ENCODE measurements at regions not wholly inside any gene's neighbourhood (a gene's known extent, or its start where the extent isn't known, plus 50 kb on each side); places are given as distances from the start of the nearest gene placed in this dataset.

DNA sequence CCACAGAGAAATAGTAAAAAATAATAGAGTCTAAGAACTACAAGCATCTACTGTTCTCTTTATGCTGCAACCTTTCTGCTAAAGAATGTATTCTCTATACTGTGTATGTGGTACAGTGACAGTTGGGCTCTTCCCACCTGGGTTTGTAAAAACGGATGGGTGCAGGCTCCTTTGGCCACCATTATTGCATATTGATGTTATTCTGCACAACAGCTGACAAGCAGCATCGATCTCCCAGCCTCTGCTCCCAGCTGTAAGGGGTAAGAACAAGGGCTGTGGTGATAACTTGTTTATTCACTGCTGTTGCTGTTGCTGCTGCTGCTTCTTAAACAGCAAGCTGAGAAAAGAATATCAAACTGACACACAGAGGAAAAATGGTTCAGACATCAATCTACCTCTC, 56.1 kb downstream of the KCNRG start:
- no peak for DNase-seq

DNA sequence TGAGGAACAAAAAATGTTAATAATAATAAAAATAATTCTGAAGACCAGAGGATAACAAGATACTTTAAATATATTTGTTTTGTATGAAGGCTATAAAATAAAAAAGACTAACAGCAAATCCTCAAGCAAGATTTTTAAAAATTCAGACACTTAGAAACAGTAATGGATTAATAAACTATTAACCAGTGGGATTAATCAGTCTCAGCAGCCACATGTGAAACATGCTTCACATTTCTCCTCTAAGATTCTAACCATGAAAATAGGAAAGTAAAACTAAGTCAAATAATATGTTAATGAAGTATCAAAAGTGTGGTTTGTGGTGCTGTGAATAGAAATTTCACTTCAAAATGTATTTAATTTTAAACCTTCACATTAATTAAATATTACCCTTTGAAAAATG, 57.4 kb downstream of the KCNRG start:
- DNase-seq: no peak

DNA sequence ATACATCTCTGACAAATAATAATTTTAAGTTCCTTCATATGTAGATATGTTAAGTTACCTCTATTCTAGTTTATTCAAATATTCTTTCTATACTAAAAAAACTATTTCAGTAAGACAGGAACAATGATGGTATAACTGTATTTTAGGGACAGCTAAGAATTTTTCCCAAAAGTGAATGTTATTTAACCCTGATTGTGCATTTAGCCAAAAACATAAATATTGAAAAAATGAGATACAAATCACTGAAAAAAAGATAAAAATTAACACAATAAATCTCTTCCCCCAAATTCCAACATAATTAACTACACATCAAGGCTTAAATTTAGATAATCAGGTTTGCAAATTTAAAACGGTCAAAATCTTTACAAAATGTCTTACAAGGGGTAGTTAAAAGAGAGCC, 58.1 kb downstream of the KCNRG start:
- DNase-seq: no peak

DNA sequence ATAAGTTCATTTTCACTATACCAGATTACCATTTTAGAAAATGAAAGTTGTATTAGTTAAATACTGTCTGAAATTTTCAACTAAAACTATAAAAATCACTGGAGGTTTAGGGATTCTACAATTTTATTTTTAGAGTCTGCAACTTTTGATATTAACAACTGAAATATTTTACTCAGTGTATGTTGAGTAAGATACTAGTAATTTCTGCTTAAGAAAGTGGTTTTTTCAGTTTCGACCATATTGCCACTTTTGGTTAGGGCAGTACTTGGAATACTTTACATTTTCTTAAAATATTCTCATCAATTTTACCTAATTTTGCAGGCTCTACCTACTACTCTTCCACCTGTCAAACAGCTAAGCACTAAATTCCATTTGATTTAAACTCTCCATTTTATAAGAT, 59.6 kb downstream of the KCNRG start:
- no peak for DNase-seq

DNA sequence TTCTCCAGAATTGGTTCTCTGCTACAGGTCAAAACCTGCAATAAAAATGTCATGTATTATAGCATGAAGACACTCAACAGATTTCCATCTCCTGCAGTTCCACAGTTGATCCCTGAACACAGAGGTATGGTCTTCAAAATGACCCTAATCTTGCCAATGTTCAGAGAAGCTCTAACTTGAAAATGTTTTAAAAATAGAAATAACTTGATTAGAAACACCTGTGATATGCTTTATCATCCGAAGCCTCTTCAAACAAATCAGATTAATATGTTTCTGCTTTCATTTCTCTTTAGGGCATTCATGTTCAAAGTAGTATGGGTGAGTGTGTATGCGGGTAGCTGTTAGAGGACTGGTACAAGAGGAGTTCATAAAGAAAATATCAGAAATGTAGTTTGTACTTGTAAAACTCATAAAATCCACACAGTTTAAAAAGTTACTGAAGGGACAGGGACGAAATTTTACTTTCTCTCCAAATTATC, 60.4 kb downstream of the KCNRG start:
- DNase-seq: no peak

DNA sequence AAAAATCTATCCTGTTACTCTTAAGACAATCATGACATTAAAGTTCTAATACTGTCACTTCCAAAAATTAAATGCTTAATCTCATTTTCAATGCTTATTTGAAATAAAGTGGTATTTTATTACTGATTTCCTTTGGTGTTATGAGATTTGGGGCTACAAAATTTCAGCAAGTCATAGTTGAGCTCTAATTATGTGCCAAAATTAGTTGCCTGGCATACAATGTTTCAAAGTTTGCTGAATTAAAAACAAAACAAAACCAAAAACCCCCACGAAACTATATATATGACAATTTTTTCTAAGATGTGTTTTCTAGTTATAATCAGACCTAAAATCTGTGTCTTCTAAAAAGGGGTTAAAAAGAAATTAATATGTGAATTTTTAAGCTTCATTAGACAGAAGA, 62.2 kb downstream of the KCNRG start:
- no peak for DNase-seq

DNA sequence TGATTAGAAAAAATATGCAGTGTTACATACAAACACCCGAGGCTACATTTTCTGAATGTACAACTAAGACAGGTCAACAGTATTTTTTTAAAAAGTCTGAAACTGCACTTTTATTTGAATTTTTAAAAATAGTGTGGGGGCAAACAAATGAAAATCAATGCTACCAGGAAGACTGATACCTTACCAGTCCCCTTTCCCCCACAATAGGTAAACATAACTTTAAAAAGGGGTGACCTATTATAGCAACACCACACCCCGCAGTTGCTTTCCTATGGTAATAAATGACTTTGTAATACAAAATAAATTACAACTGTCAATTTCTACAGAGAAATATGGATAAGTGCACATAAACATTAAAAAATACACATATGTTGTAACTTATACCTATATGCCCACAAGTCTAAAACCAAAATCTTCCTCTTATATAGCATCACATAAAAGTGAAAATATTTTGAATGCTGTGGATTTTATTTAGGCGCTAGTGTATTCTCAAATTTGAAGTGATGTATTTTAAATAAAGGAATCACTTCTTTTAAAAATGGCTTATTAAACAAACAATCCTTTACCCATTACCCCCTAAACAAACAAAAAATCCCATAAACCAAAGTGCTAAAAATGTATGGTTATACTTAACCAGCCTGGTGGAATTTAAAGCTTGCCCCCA, 63.1 kb downstream of the KCNRG start:
- no peak for DNase-seq

DNA sequence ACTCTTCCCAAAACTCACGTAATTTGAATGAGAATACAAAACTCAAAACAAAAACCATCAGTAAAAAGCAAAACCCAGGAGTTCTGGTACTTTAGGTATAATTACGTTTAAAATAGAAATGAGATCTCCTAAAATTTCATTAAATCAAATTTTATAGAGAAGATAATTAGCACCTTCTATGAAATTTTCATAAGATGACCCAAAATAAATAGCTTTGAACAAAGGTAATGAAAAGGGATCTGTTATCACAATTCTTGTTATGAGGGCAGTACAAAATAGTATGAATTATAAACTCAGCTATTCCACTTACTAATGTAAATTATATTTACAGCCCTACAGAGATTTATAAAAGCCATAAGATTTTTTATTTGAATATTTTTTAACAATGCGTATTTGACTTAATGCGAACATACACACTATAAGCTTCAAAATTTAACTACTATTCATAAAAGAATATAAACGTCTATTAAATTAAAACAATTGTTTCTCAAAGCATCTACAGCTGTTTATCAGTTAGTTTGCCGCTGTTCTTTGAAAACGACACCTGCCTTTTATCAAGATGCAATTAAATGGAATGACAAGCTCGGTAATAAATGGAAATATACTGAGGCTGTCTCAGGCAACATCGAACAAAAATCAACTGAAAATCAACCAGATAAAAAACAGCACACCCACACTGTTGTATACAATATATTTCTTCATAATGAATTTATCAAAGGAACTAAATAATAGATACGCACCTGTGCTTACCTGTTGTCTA, 63.8 kb downstream of the KCNRG start:
- DNase-seq: no peak

DNA sequence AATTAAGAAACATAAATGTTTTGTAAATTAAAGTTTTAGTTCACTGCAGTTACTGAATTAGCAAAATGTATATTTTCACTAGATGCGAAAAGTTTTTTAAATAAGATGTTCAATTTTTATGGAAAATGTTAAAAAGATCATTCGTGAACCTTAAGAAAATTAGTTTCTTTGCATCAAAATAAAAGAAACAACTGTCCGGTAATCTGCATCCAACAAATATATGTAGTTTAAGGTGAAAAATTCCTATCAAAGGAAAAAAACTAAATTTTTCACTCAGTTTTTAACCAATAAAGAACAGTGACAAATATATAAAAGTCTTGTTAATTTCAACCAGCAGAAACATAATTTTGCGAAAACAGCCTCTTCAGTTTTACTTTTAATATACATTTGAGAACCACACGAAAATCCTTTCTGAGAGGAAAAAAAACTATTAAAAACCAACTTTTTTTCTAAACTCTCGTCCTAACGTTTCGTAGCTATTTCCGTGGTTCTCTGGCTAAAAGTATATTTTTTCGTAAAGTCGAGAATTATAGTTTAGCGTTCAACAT, 64.5 kb downstream of the KCNRG start:
- DNase-seq: no peak

DNA sequence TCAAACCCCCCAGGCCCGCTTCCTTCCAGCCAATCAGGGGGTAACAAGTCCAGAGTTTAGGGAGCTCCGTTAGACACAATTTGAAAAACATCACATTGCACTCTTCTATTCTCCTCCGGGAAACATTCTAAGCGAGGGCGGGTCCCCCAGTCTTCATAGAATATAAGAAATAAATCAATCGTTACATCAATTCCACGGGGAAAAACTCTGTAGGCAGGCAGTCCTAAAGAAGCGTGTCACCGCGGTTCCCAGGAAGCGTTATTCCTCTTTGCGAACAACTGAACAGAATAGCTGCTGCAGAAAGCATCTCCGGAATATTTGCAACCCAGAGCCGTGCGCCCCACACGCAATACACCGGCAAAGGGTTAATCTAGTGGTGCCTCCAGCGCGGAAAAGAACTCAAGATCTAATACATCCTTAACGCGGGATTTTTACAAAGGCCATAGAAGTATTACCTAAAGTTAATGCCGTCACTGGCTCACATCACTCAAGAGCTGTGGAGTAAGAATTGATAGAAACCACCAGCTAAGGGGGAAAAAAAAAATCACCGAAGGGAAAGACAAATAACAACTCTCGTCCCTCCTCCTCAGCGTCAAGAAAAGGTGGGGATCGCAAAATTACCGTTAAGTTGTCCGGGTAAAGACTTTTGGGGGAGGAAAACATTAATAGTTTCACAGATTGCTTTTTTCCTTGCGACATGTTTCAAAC, 65.1 kb downstream of the KCNRG start:
- no peak for DNase-seq

DNA sequence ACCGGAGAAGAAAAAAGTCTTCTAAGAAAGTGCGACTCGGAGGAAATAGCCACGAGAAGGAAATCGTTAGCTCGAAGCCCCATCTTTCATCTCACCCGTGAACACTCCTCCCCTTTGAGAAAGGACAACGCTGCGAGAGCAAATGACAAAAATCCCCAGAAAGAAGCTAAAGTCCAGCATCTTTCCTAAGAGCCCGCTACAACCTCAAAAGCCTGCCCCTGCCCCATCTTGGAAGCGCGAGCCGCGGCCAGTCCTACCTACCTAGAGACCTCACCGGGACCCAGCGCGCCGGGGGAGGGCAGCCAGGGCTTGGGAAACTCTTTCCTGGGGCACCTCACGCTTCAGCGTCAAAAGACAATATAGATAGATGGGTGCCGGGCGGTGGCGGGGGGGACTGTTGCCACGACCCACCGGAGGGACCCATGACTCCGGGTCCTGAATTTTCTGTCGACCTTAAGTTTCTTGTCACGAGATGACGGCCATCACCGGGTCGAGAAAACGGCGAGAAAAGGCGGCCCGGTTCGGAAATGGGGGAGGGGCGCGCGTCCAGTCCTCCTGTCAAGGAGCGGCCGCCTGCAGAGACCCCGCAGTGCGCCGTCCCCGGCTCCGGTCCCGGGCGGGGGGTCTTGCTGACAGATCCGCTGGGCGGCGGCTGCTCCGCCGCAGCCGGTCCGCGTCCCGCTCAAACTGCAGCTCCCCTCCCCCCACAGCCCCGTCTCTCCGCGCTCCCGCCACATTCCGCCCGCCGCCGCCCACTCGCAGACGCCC, 65.9 kb downstream of the KCNRG start:
- no peak for DNase-seq

DNA sequence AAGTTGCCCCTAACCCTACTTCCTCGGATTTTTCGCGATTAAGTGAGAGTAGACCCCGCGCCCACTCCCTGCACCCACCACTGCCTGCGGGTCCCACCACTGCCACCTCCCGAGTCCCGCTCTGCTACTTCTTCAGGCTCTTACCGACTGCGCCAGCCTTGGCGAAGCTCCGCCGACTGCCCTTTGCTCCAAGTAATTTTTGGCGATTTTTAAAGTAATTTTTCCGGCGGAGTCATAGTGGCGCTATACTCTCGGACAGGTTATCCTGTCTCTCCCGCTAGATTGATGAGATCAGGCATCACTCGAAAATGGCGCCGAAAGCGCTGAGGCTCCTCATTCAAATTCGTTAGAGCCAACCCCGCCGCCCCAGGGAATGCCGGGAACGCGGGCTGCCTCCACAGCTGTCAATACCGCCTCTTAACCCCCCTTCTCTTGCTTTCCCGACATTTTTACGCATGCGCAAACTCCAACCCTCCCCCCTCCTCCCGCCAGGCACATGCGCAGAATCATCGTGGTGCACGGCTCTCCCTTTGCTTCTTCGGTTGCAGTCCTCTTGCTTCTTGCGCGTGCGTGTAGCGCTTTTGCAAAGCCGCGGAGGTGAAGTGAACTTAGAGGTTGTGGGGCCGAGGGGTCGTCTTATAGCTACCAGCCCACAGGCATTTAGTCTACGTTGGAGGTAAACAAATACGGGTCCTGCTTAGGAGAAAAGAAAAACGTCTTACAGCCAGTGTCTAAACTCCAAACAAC, 66.6 kb downstream of the KCNRG start:
- DNase-seq: peak; percentile 94

DNA sequence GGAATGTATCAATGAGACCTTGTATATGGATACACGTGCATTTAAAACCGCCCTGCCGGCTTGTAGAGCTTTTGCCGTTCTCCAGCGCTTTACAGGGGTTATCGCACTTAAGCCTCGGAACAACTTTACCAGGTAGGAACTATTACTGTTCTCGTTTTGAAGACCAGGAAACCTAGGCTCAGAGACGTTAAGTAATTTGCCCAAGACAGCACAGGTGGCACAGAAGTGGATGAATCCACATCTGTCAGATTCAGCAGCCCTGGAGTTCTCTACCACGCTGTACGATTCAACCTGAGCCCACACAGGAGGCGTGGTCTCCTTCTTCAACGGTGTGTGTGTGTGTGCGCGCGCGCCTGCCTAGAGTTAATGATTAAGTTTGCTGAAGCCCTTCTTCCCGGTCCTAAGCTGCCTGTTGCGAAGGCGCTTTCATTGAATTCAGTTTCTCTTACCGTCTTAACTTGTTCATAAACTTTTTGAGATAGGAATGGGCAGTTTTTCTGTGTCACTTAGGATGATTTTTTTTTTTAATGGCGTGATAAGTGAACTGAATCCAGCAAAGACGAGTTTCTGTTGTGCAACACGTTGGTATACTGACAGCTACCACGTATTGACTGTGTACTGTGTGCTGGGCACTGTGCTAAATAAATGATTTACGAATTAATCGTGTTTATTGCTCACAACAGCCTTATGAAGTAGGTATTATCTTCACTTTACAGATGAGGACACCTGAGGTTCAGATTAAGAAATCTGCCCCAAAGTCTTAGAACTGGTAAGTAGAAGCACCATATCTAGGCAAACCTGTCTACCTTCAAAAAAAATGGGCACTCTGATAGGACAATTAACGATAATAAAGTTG, 67.4 kb downstream of the KCNRG start:
- DNase-seq: peak; percentile 53

DNA sequence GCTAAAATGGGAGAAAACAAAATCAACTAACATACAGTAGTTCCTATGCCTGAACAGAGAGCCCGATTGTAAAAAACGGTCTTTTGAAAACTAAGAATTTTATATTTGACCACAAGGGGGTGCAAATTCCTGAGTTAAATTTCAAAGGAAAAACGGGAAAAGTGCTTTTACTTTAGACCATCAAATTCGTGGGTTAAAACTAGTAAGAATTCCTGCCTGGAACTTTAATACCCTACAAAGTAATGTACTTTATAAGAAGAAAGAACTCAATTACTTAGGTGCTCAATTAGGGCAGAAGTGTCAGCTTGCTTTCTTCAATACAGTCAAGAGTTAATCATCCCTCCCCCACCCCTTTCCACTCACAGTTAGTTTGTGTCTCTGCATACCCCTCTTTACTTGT, 69.8 kb downstream of the KCNRG start:
- DNase-seq: no peak

DNA sequence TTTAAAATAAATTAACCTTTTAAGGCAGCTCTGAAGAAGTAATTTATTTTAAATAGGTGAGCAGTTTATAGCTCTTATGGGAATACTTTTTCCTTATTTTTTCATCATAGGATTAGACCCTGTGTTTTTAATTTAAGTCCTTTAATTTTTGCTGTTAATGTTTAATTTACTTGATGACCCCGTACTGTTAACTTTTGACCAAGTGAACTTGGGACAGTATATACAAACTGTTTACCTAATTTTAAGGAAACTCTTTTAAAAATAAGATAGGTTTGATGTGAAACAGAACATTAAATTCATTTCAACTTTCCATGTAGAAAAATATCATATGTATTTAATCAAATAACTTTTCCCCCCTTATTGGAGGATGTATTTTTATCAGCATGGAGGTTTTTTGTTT, 74.4 kb downstream of the KCNRG start:
- no peak for DNase-seq

DNA sequence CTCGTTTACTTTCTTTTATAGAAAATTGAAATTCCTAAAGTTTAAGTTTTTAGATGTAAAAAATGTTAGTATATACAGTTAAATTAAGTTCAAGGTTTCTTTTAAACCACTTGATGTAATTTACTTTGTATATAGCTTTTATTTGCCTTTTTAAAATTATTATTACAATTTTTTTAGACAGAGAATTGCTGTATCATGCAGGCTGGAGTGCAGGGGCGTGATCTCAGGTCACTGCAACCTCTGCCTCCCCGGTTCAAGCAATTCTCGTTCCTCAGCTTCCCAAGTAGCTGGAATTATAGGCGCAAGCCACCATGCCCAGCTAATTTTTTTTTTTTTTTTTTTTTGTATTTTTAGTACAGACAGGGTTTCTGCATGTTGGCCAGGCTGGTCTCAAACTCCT, 75.0 kb downstream of the KCNRG start:
- DNase-seq: no peak

DNA sequence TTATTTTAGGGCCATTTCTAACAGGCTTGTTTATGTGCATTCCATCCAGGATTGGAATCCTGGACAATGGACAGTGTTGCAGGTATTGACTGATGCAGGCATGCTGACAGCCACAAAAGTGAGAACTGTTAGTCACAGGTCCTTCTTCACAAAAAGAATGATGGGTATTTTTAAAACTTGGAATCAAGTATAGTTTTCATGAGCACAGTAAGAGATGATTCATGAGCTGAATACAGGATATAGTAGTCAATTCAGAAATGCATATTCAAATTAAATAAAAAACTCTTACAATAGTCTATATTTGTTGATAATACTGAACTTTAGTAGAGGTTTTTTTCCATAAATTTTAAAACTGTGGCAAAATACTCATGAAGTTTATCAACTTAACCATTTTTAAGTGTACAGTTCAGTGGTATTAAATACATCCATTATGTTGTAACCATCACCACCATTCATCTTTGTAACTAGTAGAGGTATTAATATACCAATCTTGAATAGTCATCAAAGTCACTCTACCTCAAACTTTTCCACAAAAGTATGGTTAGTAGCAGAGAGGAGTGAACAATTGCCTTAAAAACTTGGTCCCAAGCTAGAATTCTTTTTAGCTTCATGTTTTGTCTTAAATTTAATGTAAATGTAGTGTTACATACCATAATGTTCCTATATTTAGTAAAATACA, 79.5 kb downstream of the KCNRG start:
- DNase-seq: no peak

DNA sequence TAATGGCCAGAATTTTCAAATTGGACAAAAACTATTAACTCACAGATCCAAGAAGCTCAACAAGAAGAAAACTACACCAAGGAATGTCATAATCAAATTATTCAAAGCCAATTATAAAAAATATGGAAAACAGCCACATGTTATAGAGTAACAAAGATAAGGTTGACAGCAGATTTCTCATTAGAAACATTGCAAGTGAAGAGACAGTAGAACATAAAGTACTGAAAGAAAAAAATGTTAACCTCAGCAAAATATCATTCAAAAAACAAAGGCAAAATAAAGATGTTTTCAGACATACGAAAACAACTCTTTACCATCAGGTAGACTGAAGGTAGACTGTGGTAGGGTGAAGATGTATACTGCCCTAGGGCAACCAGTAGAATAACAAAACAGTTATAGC, 83.4 kb downstream of the KCNRG start:
- no peak for DNase-seq

DNA sequence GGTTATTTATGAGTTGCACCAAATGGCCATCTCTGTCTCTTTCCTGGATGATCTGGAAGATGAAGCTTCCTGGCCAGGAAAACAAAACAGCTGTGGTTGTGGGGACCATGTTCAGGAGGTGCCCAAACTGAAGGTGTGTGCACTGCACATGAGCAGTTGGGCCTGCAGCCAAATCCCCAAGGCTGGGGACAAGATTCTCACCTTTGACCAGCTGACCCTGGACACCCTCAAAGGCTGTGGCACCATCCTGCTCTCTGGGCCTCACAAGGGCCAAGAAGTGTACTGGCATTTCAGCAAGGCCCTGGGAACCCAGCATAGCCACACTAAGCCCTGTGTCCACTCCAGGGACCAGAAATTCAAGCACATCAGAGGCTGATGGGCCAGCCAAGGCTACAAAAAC, 84.2 kb downstream of the KCNRG start:
- no peak for DNase-seq

DNA sequence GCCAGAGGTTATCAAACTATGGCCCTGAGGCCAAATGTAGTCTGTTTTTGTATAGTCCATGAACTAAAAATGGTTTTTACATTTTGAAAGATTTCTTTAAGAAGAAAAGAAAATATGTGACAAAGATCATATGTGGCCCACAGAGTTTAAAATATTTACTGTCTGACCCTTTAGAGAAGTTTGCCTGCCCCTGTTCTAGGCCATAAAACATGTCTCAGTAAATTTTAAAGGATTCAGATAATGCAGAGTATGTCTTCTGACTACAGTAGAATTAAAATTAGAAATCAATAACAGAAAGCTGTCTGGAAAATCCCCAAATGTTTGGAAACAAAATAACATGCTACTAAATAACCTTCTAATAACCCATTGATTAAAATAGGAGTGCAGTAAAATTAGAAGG, 86.3 kb downstream of the KCNRG start:
- DNase-seq: no peak

DNA sequence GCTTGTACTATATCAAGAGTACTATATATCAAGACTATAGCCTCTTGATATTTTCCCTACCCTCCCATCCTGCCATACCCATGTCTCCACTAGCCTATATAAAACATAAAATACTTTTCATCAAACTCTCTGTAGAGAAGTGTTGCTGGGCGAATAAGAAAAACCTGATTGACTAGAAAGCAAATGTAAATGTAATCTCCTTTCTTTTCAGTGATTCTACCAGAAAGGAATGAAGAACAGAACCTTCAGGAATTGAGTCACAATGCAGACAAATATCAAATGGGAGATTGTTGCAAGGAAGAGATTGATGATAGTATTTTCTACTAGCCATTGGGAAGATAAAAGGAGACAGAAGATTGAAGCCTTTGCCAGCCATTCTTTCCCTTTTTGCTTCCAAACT, 89.2 kb downstream of the KCNRG start:
- no peak for DNase-seq

All from NCI-H187 treated with DMSO at 0.1 percent for 48 hours (cell line).